HS-5 (cell line): ENCODE measurements at regions not wholly inside any gene's neighbourhood (a gene's known extent, or its start where the extent isn't known, plus 50 kb on each side); places are given as distances from the start of the nearest gene placed in this dataset.
"Not testable (repeated sequence)": the region's sequence is repeated elsewhere in the genome, so short reads cannot be mapped to it uniquely, and the experiment has no call there.

Experiments
- DNase-seq: peaks from one replicate; pipeline ENCODE4 v3.0.0-alpha.2; 2012; ENCODE audit warnings: low read depth

GRCh38 chr10:9402507-9403195, 1348.2 kb downstream of the GATA3 start:
- not testable (repeated sequence) for DNase-seq

GRCh38 chr10:9407201-9407600, 1352.7 kb downstream of the GATA3 start:
- not testable (repeated sequence) for DNase-seq

- DNase-seq = no peak
Observed at GRCh38 chr10:9416331-9416730, 1361.8 kb downstream of the GATA3 start.

- no peak for DNase-seq
Observed at GRCh38 chr10:9419757-9420156, 1365.3 kb downstream of the GATA3 start.

GRCh38 chr10:9427209-9427608, 1372.7 kb downstream of the GATA3 start:
- DNase-seq = no peak

GRCh38 chr10:9437131-9437530, 1382.6 kb downstream of the GATA3 start:
- DNase-seq = peak; percentile 22

GRCh38 chr10:9443758-9444157, 1389.3 kb downstream of the GATA3 start:
- no peak for DNase-seq

GRCh38 chr10:9449530-9449929, 1395.0 kb downstream of the GATA3 start:
- no peak for DNase-seq

- no peak for DNase-seq
Observed at GRCh38 chr10:9450801-9451200, 1396.3 kb downstream of the GATA3 start.

- no peak for DNase-seq
Observed at GRCh38 chr10:9451211-9451773, 1396.8 kb downstream of the GATA3 start.

- DNase-seq = no peak
Observed at GRCh38 chr10:9452056-9452455, 1397.6 kb downstream of the GATA3 start.

GRCh38 chr10:9453871-9454270, 1399.4 kb downstream of the GATA3 start:
- not testable (repeated sequence) for DNase-seq

- DNase-seq = no peak
Observed at GRCh38 chr10:9469663-9470205, 1415.2 kb downstream of the GATA3 start.

GRCh38 chr10:9470581-9470980, 1416.1 kb downstream of the GATA3 start:
- DNase-seq = no peak

GRCh38 chr10:9501944-9502343, 1447.5 kb downstream of the GATA3 start:
- DNase-seq = no peak

- no peak for DNase-seq
Observed at GRCh38 chr10:9504227-9504626, 1449.7 kb downstream of the GATA3 start.

- DNase-seq = no peak
Observed at GRCh38 chr10:9505546-9505945, 1451.1 kb downstream of the GATA3 start.

- no peak for DNase-seq
Observed at GRCh38 chr10:9508606-9509005, 1454.1 kb downstream of the GATA3 start.

GRCh38 chr10:9510626-9511025, 1456.1 kb downstream of the GATA3 start:
- no peak for DNase-seq

- DNase-seq = no peak
Observed at GRCh38 chr10:9515922-9516321, 1461.4 kb downstream of the GATA3 start.

- no peak for DNase-seq
Observed at GRCh38 chr10:9535744-9536143, 1481.3 kb downstream of the GATA3 start.

- no peak for DNase-seq
Observed at GRCh38 chr10:9545073-9545472, 1472.6 kb upstream of the CELF2 start.
